ENCODE measurements at regions not wholly inside any gene's neighbourhood (a gene's known extent, or its start where the extent isn't known, plus 50 kb on each side); places are given as distances from the start of the nearest gene placed in this dataset.

GRCh38 chr2:60092781-60093180 is 460.7 kb downstream of the BCL11A start:
- no peak for FAIRE-seq

DNA sequence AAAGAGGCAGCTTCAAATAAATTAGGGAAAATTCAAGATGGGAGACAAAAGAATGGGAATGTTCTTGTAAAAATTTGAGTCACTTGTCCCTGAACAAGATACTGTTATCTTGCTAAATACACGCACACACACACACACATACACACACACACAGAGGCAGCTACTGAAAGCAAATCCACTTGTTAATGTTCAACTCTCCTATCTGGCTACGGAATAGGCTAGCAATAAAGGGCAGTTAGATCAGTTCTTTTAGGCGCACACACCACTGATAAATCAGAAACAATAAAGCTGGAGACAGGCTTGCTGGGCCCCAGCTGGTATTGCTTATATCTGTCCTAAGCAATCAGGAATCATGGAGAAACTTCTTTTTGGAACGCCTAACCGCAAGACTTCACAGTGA is 461.6 kb downstream of the BCL11A start:
- FAIRE-seq, result no peak

- FAIRE-seq, result no peak
Observed at GRCh38 chr2:60091266-60091665, 462.2 kb downstream of the BCL11A start.

- no peak for FAIRE-seq
Observed at GRCh38 chr2:60079562-60079961, 473.9 kb downstream of the BCL11A start.

GRCh38 chr2:60075048-60075447 is 478.4 kb downstream of the BCL11A start:
- FAIRE-seq, result no peak

- FAIRE-seq, result no peak
Observed at GRCh38 chr2:60073201-60073600, 480.3 kb downstream of the BCL11A start.

DNA sequence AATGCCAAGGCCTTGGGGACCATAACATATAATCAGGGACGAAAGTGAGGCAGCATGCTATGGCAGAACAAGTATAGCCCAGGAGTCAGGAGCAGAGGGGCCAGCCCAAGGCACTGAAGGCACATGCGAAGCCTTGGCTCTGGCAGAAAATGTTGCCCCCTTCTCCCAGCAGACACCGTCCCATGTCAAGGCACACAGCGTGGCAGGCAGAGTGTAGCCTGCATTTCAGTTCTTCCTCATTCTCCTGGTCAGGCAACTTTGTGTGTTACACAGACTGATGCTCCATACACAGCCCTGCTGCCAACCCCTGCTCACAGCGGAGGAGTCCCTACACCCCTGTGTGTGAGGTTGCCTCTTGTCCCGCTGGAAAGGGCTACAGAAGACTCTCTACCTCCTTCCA is 480.8 kb downstream of the BCL11A start:
- FAIRE-seq, result no peak

GRCh38 chr2:60071490-60071831 is 482.0 kb downstream of the BCL11A start:
- FAIRE-seq, result no peak

DNA sequence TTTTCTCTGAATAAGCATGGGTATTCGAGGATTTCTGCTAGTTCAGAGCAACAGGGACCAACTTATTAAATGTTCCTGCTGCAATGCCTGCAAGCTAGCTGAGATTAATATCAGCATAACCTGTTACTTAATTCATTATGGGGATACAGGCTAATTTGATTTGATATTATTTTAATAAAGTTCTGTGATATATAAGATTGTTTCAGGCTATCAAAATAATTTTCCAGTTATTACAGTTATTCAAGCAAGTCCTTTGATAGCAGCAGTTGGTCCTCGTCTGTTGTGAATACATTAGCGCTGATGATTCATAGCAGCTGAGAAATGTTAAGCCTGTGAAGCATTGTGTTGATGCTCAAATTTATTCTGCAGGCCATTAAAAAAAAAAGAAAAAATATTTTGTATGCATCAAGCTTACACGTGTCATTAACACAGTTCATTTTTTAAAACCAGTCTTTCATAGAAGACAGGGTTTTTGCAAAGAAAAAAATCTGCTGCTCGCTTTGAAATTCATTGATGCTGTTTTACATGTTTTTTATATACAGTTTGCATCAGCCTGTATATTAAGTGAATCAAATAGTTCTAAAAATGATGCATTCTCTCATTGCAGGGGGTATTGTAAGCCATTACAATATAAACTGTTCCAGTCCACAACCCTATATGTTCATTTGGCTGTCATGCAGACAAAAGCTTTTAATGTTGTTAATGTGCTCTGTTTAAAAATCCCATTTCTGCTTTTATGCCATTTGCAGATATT is 482.5 kb downstream of the BCL11A start:
- FAIRE-seq, result no peak

GRCh38 chr2:60070196-60070595 is 483.3 kb downstream of the BCL11A start:
- no peak for FAIRE-seq

DNA sequence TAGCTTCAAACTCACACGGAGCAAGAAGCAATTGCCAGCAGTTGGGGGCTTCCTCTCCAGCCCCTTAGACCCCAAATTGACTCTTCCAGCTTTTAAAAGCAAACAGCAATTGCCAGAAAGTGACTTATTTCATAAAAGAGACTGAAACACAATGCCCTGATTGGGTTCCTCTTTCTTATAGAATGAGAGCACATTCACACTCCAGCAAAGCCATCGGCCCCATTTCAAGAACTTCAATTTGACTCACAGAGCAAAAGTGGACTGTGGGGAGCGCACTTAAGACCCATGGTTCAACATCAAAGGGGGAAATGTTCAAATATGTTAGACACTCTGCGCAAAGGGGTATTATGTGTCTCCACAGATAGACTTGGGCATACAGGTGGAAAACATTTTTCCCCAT is 484.7 kb downstream of the BCL11A start:
- FAIRE-seq, result no peak

- no peak for FAIRE-seq
Observed at GRCh38 chr2:60067006-60067405, 486.4 kb downstream of the BCL11A start.

DNA sequence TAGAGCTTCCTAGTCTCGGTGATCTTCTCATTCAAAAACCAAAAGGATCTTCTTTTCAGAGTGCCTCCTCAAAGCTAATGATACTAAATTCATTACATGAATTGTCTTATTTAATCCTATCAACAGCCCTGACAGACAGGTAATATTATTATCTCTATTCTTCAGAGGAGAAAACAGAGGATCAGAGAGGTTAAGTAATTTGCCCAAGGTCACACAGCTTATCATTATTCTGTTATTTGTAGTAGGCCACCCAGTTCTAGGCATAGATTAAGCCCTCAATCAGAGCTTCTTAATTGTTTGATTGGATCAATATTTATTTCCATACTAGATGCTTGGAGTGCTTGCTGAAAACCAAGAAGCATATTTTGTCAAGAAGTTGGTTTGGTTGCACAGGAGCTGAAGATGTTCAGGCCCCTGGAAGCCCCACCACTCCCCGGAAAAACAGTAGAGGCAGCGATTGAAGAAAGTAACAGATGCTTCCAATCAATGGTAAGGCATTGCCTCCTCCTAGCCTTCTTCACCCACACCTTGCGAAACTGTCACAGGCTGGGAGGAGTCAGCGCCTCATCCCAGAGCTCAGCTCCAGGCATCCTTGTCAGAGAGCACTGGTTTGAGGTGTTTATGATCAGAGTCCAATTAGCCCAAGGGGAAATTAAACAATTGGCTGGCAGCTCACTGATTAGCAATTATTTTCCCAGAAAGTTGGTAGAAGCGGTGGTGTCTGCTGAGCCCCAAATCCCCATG is 487.2 kb downstream of the BCL11A start:
- FAIRE-seq, result no peak

- no peak for FAIRE-seq
Observed at GRCh38 chr2:60064687-60065389, 488.6 kb downstream of the BCL11A start.

GRCh38 chr2:60058781-60059180 is 494.7 kb downstream of the BCL11A start:
- no peak for FAIRE-seq

GRCh38 chr2:60054571-60055340 is 498.7 kb downstream of the BCL11A start:
- FAIRE-seq, result no peak

DNA sequence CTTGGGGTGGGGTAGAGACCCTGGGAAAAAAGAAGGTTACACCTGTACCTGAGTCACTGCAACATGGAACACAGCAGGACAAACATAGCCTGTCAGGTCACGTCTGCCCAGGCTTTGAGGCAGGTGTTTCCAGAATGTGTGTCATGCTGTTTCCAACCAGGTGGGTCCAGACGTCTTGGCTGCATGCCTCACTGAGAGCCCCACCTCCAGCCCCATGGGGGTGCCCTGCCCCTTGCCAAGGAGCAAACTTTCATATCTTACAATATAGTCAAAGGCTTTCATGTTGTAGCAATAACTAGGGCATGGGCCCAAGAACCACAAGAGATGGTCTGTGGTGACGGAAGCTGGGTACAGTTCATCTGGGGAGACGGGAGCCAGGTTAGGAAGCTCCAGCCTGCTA is 499.7 kb downstream of the BCL11A start:
- FAIRE-seq, result no peak

DNA sequence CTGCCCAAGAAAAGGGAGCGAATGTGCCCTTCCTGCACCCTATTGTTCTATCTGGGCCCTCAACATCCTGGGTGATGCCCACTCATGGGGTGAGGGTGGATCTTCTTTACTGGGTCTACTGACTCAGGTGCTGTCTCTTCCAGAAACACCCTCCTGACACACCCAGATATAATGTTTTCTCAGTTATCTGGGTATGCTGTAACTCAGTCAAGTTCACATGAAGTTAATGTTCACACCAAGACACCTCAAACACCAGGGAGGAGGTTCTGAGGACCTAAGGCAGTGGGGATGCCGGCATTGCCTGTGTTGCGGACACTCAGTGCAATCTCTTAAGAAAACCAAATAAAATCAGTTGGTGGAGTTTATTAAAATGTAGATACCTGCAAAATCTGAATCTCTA is 500.9 kb downstream of the BCL11A start:
- no peak for FAIRE-seq

DNA sequence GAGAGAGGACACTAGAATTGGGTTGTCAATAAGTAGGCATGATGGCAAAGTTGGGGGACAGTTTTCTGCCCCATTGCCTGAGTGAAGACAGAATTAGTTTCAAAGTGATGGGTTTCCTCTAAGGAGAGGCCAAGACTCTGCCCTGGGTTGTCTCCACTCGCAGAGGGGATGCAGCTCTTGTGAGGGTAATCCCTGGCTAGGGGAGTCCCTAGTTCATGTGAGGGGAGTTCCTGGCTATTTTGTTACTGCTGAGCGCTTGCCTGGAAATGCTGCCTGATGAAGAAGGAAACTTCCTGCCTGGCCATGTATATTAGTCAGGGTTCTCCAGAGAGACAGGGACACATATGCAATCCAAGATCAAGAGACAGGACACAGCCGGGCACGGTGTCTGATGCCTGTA is 501.5 kb downstream of the BCL11A start:
- FAIRE-seq, result no peak

DNA sequence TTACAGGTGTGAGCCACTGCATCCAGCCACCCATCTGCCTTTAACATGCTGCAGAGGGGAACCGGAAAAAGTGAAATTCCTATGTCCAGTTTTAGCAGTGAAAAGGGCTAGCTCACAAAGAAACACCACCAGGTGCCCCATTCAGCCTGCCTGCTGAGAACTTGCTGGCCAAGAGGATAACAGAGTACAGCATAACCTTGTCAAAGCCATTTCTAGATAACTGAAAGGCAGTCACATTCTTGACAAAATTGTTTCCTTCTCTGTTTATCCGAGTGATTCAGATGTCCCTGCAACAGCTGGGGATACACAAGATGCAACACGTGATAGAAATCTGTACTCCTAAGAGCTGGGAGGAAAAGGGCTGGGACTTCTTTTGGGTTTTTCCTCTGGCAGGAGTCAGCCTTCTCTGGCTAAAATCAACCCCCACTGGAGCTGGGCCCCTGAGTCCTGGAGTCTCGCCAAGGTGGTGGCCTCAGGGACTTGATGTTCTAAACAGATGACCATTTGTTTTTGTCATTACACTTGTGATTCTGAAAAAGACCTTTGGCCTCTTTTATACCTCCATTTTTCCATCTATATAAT is 505.4 kb downstream of the BCL11A start:
- no peak for FAIRE-seq

GRCh38 chr2:60047347-60047746 is 506.1 kb downstream of the BCL11A start:
- FAIRE-seq, result no peak

- FAIRE-seq, result no peak
Observed at GRCh38 chr2:60046529-60046928, 506.9 kb downstream of the BCL11A start.

- no peak for FAIRE-seq
Observed at GRCh38 chr2:60045456-60045855, 508.0 kb downstream of the BCL11A start.

All from TTC549 (cell line).